WERI-Rb-1 (cell line): ENCODE measurements at regions not wholly inside any gene's neighbourhood (a gene's known extent, or its start where the extent isn't known, plus 50 kb on each side); places are given as distances from the start of the nearest gene placed in this dataset.
A peak's percentile ranks its signal among the peaks of the same experiment; 100 is the strongest.

Source experiments
- DNase-seq: peaks from one replicate; pipeline ENCODE4 v3.0.0-alpha.2; 2020
- H3K27ac ChIP-seq: fragments of 250-450 bp; sonication (Bioruptor Pico); 2 replicates; pipeline ENCODE4 v1.5.1; 2020; ENCODE audit warnings: mild to moderate bottlenecking, moderate library complexity
- H3K27me3 ChIP-seq: fragments of 250-450 bp; sonication (Bioruptor Pico); 2 replicates; pipeline ENCODE4 v1.5.1; 2021; ENCODE audit warnings: mild to moderate bottlenecking, low read depth, moderate library complexity; ENCODE audit not compliant: insufficient read depth, severe bottlenecking
- H3K36me3 ChIP-seq: fragments of 250-450 bp; sonication (Bioruptor Pico); 2 replicates; pipeline ENCODE4 v1.5.1; 2020; ENCODE audit warnings: mild to moderate bottlenecking, moderate library complexity
- H3K4me3 ChIP-seq: 2 replicates; pipeline ENCODE4 v1.5.1; 2011; ENCODE audit warnings: low read depth, mild to moderate bottlenecking, control low read depth, low read length
- H3K9me3 ChIP-seq: fragments of 250-450 bp; sonication (Bioruptor Pico); 2 replicates; pipeline ENCODE4 v1.5.1; 2021; ENCODE audit warnings: mild to moderate bottlenecking, moderate library complexity; ENCODE audit not compliant: severe bottlenecking
- CTCF ChIP-seq: IDR thresholded peaks from 2 replicates; pipeline ENCODE4 v1.5.1; 2011; ENCODE audit warnings: low read depth, mild to moderate bottlenecking, control low read depth, inconsistent platforms, low read length

- TF ChIP-seq CTCF, result no peak
- no peak for DNase-seq
- no peak overlapping the region for H3K27ac ChIP-seq
- H3K9me3 ChIP-seq, result no peaks in the 10 kb centered on the region
- no peak overlapping the region for H3K4me3 ChIP-seq
- H3K27me3 ChIP-seq, result no peaks in the 10 kb centered on the region
- no peaks in the 10 kb centered on the region for H3K36me3 ChIP-seq
Observed at GRCh38 chr14:28130610-28131284, 635.8 kb upstream of the FOXG1 start.

GRCh38 chr14:28138341-28138740, 628.2 kb upstream of the FOXG1 start:
- no peak for TF ChIP-seq CTCF
- H3K36me3 ChIP-seq, result no peaks in the 10 kb centered on the region

GRCh38 chr14:28141662-28142061, 624.9 kb upstream of the FOXG1 start:
- TF ChIP-seq CTCF, result no peak
- H3K36me3 ChIP-seq, result no peaks in the 10 kb centered on the region
- H3K4me3 ChIP-seq, result no peak overlapping the region
- no peaks in the 10 kb centered on the region for H3K27me3 ChIP-seq
- H3K9me3 ChIP-seq, result no peaks in the 10 kb centered on the region
- no peak overlapping the region for H3K27ac ChIP-seq
- DNase-seq, result no peak

More at GRCh38 chr14:28138341-28138740, 628.2 kb upstream of the FOXG1 start:
- no peak overlapping the region for H3K27ac ChIP-seq
- no peak for DNase-seq
- no peak overlapping the region for H3K4me3 ChIP-seq
- no peaks in the 10 kb centered on the region for H3K9me3 ChIP-seq
- no peaks in the 10 kb centered on the region for H3K27me3 ChIP-seq

GRCh38 chr14:28142400-28143015, 624.1 kb upstream of the FOXG1 start:
- no peak overlapping the region for H3K4me3 ChIP-seq
- H3K9me3 ChIP-seq, result no peaks in the 10 kb centered on the region
- TF ChIP-seq CTCF, result peak; percentile 54
- H3K27me3 ChIP-seq, result no peaks in the 10 kb centered on the region
- H3K27ac ChIP-seq, result no peak overlapping the region
- no peaks in the 10 kb centered on the region for H3K36me3 ChIP-seq
- no peak for DNase-seq

GRCh38 chr14:28143316-28143715, 623.3 kb upstream of the FOXG1 start:
- Histone ChIP-seq H3K27me3 (no peaks in the 10 kb centered on the region), H3K4me3 (no peak overlapping the region), H3K36me3 (no peaks in the 10 kb centered on the region), H3K27ac (no peak overlapping the region), H3K9me3 (no peaks in the 10 kb centered on the region)
- DNase-seq, result no peak
- no peak for TF ChIP-seq CTCF
